ACC112 (cell line): ENCODE measurements at regions not wholly inside any gene's neighbourhood (a gene's known extent, or its start where the extent isn't known, plus 50 kb on each side); places are given as distances from the start of the nearest gene placed in this dataset.

Experiments used
- H2AFZ ChIP-seq: fragments of 200-600 bp; sonication (generic); one replicate; pipeline ENCODE4 v1.6.0; 2017; ENCODE audit warnings: antibody characterized with exemption, low read length; ENCODE audit not compliant: unreplicated experiment
- H3K27ac ChIP-seq: fragments of 200-600 bp; sonication (generic); 2 replicates; pipeline ENCODE4 v1.5.1; 2014; ENCODE audit warnings: low read depth, mild to moderate bottlenecking, antibody characterized with exemption, low read length, moderate library complexity
- H3K27me3 ChIP-seq: fragments of 200-600 bp; sonication (generic); 2 replicates; pipeline ENCODE4 v1.6.1; 2014; ENCODE audit warnings: mild to moderate bottlenecking, antibody characterized with exemption, low read length, moderate library complexity, mixed read lengths; ENCODE audit not compliant: insufficient read depth
- H3K36me3 ChIP-seq: fragments of 200-600 bp; sonication (generic); 2 replicates; pipeline ENCODE4 v1.6.1; 2016; ENCODE audit warnings: mild to moderate bottlenecking, antibody characterized with exemption, low read length, moderate library complexity, mixed read lengths; ENCODE audit not compliant: insufficient read depth
- H3K4me1 ChIP-seq: fragments of 200-600 bp; sonication (generic); one replicate; pipeline ENCODE4 v1.6.1; 2016; ENCODE audit warnings: low read length, mixed read lengths; ENCODE audit not compliant: insufficient read depth, unreplicated experiment, control insufficient read depth
- H3K4me3 ChIP-seq: fragments of 200-600 bp; sonication (generic); 2 replicates; pipeline ENCODE4 v1.5.1; 2014; ENCODE audit warnings: mild to moderate bottlenecking, low read depth, low read length
- H3K79me2 ChIP-seq: fragments of 200-600 bp; sonication (generic); one replicate; pipeline ENCODE4 v1.6.0; 2016; ENCODE audit warnings: low read length; ENCODE audit not compliant: control insufficient read depth, unreplicated experiment, insufficient read depth

DNA sequence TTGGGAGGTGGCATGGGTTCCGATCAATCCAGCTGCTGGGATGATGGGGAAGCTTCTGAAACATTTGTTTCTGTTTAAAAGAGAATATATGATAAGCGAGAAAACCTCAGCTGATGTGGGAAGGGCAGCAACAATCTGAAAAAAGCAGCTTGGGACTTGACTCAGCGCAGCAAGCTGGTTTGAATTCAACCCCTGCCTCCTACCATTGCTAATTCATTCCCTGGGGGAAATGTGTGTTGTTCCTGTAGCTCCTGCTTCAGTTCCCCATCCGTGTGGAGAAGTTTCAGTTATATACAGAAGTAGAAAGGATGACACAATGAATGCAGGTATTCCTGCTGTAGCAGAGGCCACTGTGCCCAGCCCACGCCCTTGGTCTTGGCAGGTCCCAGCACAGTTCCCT, 145.1 kb downstream of the NXNL2 start:
- Histone ChIP-seq H3K4me3 (no peak overlapping the region), H3K36me3 (no peaks in the 10 kb centered on the region), H2AFZ (peak overlapping the region; percentile 57), H3K27ac (no peak overlapping the region), H3K4me1 (peaks cover 14% of the 10 kb centered on the region), H3K79me2 (no peaks in the 10 kb centered on the region), H3K27me3 (no peaks in the 10 kb centered on the region)

DNA sequence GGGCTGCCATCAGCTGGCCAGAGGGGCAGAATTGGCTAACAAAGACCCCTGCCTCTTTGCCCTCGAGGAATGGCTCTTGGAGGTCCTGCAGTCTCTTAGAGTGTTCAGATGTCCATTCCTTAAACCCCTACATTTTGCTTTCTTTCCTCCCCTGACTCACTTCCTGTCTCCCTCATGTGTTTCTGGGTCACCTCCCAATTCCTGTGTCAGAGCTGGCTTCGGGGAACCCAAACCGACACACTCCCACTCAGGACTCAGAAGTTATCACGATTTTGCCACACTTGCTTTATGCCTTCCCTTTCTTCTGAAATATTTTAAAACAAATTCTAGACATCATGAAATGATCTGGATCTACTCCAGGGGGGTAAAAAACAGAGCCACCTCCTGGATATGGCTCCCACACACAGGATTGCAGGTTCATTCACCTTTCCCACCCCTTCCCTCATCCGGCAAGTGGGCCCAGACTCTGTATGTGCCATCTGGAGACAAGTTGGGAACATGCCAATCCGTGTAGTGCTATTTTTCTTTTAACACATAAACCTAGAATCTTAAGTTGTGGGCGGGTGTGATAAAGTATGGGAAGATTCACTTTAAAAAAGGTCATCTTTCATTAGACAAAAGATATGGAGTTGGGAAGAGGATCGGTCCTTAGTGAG, 145.7 kb downstream of the NXNL2 start:
- Histone ChIP-seq H3K4me1 (peaks cover 14% of the 10 kb centered on the region), H2AFZ (peak overlapping the region; percentile 57), H3K27me3 (no peaks in the 10 kb centered on the region), H3K79me2 (no peaks in the 10 kb centered on the region), H3K27ac (no peak overlapping the region), H3K4me3 (no peak overlapping the region), H3K36me3 (no peaks in the 10 kb centered on the region)

DNA sequence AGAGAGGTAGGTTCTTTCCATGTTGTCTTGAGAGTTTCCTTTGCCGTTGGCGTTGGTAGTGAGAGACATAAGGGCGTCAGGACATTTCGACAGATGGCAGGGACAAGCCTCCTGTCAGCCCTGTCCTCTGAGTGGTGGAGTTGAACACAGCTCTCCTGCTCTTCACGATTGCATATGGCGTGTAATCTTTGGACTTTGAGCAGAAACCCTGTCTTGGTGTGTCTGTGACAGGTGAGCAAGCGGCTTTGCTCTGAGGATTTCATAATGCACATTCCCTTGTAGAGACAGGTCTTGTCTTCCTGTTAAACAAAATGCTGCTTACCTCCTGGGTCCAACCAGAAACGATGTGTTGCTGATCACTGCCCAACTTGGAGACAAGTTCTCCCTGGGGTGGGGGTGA, 146.5 kb downstream of the NXNL2 start:
- Histone ChIP-seq H3K79me2 (no peaks in the 10 kb centered on the region), H3K27me3 (no peaks in the 10 kb centered on the region), H3K27ac (no peak overlapping the region), H3K4me1 (peaks cover 14% of the 10 kb centered on the region), H3K4me3 (no peak overlapping the region), H2AFZ (no peak overlapping the region), H3K36me3 (no peaks in the 10 kb centered on the region)

DNA sequence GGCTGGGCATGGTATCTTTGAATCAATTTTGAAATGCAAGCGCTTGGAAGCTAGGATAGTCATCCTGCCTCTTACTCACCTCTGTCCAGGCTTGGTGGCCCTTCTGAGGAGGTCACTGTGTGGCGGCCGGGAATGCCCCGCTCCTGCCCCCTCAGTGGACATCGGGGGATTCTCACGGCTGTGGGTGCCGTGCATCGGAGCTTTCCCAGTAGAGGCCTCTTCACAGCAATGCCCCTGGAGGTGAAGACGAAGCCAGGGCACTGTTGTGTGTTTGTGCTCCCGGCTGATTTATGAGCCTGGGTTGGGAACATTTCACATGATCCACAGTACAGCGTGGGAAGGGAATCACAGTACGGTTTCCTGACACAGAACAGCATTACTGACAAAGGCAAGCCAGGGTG, 147.5 kb downstream of the NXNL2 start:
- H3K27me3 ChIP-seq: no peaks in the 10 kb centered on the region
- no peaks in the 10 kb centered on the region for H3K79me2 ChIP-seq
- no peak overlapping the region for H3K27ac ChIP-seq
- H3K4me1 ChIP-seq: peaks cover 14% of the 10 kb centered on the region
- no peak overlapping the region for H3K4me3 ChIP-seq
- H3K36me3 ChIP-seq: no peaks in the 10 kb centered on the region
- no peak overlapping the region for H2AFZ ChIP-seq

DNA sequence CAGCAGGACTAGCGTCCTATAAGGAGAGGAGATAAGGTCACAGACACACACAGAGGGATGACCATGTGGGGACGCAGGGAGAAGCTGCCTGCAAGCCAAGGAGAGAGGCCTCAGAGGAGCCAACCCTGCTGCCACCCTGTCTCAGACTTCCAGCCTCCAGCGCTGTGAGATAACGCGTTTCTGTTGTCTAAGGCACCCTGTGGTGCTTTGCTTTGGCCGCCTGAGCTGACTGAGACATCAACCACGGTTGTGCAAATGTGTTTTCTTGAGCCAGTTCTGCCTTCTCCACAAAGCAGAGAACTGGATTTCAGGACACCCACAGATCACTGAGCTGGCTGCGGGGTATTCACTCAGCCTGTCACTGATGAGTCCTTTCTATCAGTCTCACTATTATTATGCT, 149.1 kb downstream of the NXNL2 start:
- Histone ChIP-seq H3K27ac (no peak overlapping the region), H3K36me3 (no peaks in the 10 kb centered on the region), H3K79me2 (no peaks in the 10 kb centered on the region), H3K4me3 (no peak overlapping the region), H3K27me3 (no peaks in the 10 kb centered on the region), H3K4me1 (peaks cover 14% of the 10 kb centered on the region), H2AFZ (no peak overlapping the region)

DNA sequence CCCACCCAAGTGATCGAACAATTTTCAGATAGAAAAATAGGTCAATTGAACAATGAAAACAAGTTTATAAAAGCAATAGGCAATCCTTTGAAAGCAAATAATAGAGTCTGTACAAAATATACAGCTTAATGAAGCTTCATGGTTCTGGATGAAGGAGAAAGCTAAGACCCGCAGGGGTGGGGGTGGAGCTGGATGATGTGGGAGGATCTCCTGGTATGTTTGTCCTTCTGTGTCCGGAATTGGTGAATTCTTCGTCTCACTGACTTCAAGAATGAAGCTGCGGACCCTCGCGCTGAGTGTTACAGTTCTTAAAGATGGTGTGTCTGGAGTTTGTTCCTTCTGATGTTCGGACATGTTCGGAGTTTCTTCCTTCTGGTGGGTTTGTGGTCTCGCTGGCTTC, 149.9 kb downstream of the NXNL2 start:
- Histone ChIP-seq H3K4me3 (no peak overlapping the region), H3K36me3 (no peaks in the 10 kb centered on the region), H3K27me3 (no peaks in the 10 kb centered on the region), H3K4me1 (peaks cover 11% of the 10 kb centered on the region), H2AFZ (no peak overlapping the region), H3K79me2 (no peaks in the 10 kb centered on the region), H3K27ac (no peak overlapping the region)

DNA sequence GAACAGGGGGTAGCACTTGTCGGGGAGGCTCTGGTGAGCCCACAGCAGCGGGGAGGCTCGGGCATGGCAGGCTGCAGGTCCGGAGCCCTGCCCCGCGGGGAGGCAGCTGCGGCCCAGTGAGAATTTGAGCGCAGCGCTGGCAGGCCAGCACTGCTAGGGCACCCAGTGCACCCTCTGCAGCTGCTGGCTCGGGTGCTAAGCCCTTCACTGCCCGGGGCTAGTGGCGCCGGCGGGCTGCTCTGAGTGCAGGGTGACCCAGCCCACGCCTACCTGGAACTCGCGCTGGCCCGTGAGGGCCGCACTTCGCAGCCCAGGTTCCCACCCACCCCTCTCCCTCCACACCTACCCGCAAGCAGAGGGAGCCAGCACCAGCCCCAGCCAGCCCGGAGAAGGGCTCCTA, 151.0 kb downstream of the NXNL2 start:
- Histone ChIP-seq H3K4me1 (no peaks in the 10 kb centered on the region), H3K4me3 (no peak overlapping the region), H3K27ac (no peak overlapping the region), H3K27me3 (no peaks in the 10 kb centered on the region), H2AFZ (no peak overlapping the region), H3K79me2 (no peaks in the 10 kb centered on the region), H3K36me3 (no peaks in the 10 kb centered on the region)

DNA sequence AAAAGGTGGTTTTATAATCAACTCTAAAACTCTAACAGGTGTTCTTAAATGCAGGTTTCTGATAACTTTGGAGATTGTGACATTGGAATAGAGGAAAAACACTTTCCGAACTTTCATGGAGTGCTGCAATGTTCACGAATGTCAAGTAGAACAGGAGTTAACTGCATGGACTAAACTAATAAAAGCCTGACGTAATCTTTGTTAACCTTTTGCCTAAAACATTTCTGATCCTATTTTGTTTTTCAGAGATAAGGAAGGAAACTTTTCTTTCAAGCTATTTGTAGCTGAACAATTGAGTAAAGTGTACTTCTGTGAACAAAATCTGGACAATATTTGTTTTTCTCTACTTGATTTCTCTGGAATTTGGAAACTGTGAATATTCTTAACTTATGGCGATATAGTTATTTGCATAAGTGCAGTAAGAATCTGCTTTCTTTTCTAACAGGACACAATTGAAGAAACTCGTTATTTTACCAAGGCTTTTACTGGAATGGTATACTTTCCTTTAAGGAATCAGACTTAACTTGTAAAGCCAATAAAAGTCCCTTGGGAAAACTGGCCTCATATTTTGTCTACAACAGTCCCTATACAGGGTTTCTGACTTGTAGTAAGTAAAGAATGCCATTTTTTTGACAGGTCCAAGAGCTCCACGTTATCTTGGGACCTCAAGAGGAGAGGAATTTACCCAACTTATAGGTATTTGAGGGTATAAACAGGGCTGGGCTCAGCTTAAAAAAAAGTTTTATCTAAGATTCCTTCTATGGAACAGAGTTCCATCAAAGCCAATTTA, 154.7 kb downstream of the NXNL2 start:
- Histone ChIP-seq H3K36me3 (no peaks in the 10 kb centered on the region), H3K79me2 (no peaks in the 10 kb centered on the region), H3K4me1 (peaks cover 5% of the 10 kb centered on the region), H3K27me3 (no peaks in the 10 kb centered on the region), H2AFZ (no peak overlapping the region), H3K27ac (no peak overlapping the region), H3K4me3 (no peak overlapping the region)

DNA sequence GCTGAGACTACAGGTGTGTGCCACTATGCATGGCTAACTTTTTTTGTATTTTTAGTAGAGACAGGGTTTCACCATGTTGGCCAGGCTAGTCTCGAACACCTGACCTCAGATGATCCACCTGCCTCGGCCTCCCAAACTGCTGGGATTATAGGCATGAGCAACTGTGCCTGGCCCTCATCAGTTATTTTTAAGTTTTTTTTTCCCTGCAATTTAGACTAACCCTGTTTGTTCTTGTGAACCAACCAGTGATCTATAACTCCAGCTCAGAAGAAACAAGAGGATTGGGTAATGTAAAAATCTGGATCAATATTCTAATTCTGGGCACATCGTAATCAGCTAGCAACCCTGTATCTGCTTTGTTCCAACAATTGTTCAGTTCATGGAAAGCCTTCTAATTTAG, 155.7 kb downstream of the NXNL2 start:
- peaks cover 5% of the 10 kb centered on the region for H3K4me1 ChIP-seq
- H3K27me3 ChIP-seq: no peaks in the 10 kb centered on the region
- no peak overlapping the region for H3K4me3 ChIP-seq
- no peak overlapping the region for H2AFZ ChIP-seq
- H3K36me3 ChIP-seq: no peaks in the 10 kb centered on the region
- H3K27ac ChIP-seq: no peak overlapping the region
- H3K79me2 ChIP-seq: no peaks in the 10 kb centered on the region

DNA sequence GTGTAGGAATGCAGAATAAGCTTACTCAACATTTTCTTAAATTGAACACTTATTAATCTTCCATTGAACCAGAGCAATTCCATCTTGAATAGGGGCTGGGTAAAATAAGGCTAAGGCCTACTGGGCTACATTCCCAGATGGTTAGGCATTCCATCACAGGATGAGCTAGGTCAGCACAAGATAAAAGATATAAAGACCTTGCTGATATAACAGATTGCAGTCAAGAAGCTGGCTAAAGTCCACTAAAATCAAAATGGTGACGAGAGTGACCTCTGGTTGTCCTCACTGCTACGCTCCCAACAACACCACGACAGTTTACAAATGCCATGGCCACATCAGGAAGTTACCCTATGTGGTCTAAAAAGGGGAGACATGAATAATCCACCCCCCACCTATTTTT, 156.1 kb downstream of the NXNL2 start:
- no peaks in the 10 kb centered on the region for H3K36me3 ChIP-seq

DNA sequence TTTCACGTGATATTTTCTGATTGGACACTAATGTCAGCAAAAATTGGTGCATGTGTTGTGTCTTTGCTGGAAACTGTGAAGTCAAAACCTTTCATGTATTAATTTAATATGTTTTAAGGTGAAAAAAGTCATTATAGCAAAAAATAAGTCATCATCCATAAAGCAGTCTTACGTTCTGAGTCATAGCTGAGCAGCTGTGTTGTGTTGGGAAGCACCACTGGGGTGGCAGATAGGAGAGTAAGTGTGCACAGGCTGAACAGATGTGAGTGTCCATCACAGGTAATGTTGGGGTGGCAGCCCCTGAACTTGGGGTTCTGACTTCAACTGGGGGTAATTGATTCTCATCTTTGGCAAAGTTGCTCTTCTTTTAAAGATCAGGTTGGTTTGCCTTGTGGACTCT, 156.8 kb downstream of the NXNL2 start:
- peaks cover 5% of the 10 kb centered on the region for H3K4me1 ChIP-seq
- no peaks in the 10 kb centered on the region for H3K79me2 ChIP-seq
- no peak overlapping the region for H3K4me3 ChIP-seq
- H2AFZ ChIP-seq: no peak overlapping the region
- H3K36me3 ChIP-seq: no peaks in the 10 kb centered on the region
- no peak overlapping the region for H3K27ac ChIP-seq
- no peaks in the 10 kb centered on the region for H3K27me3 ChIP-seq

More for the DNA sequence above, 156.1 kb downstream of the NXNL2 start:
- Histone ChIP-seq H3K79me2 (no peaks in the 10 kb centered on the region), H3K27me3 (no peaks in the 10 kb centered on the region), H2AFZ (no peak overlapping the region), H3K27ac (no peak overlapping the region), H3K4me1 (peaks cover 5% of the 10 kb centered on the region), H3K4me3 (no peak overlapping the region)
